ENCODE measurements at regions not wholly inside any gene's neighbourhood (a gene's known extent, or its start where the extent isn't known, plus 50 kb on each side); places are given as distances from the start of the nearest gene placed in this dataset.

GRCh38 chr10:22111260-22111659, 106.6 kb downstream of the EBLN1 start:
- Histone ChIP-seq H3K9ac (ENCODE audit: insufficient read depth, low read length, poor library complexity, severe bottlenecking) (no peak overlapping the region), H2AFZ (ENCODE audit: insufficient read depth, low read depth, low read length, poor library complexity, severe bottlenecking) (no peak overlapping the region), H3K4me3 (replicated peaks in 1 of 3; ENCODE audit: low read depth in 2 of 3, low read length in 3 of 3) (no peak overlapping the region), H3K27me3 (ENCODE audit: control insufficient read depth in 2 of 2, insufficient read depth in 2 of 2, low read length in 2 of 2) (no peaks in the 10 kb centered on the region), H3K36me3 (replicated peaks in 1 of 2; ENCODE audit: control insufficient read depth in 1 of 2, insufficient read depth in 2 of 2, low read length in 2 of 2) (no peaks in the 10 kb centered on the region), H3K4me1 (ENCODE audit: control insufficient read depth in 1 of 2, insufficient read depth in 2 of 2, low read length in 2 of 2) (no peaks in the 10 kb centered on the region), H3K9me3 (replicated peaks in 1 of 2; ENCODE audit: control insufficient read depth in 1 of 2, insufficient read depth in 1 of 2, low read length in 2 of 2) (no peaks in the 10 kb centered on the region), H3K4me2 (replicated peaks; ENCODE audit: extremely low read depth, low read length, poor library complexity, severe bottlenecking) (no peak overlapping the region), H3K27ac (ENCODE audit: low read depth in 1 of 2, low read length in 2 of 2) (no peak overlapping the region), H3K79me2 (ENCODE audit: insufficient read depth, low read length) (no peaks in the 10 kb centered on the region), H4K20me1 (ENCODE audit: insufficient read depth, low read length) (no peaks in the 10 kb centered on the region)
- H3K9me3 Mint-ChIP-seq, result peaks cover 0 to 4% (median 0%) of the 10 kb centered on the region in 7 donors
- no peak for DNase-seq
- WGBS (ENCODE audit: insufficient coverage), result 78% methylated on average over 2 of the region's 4 CpGs
- H3K4me1 Mint-ChIP-seq, result no peaks in the 10 kb centered on the region
- intact Hi-C loops (cut with micrococcal nuclease), result no loop called here
- no peaks in the 10 kb centered on the region for H3K27me3 Mint-ChIP-seq (ENCODE audit: low read depth in 3 of 3)
- H3K4me3 Mint-ChIP-seq, result no peak overlapping the region
- H3K36me3 Mint-ChIP-seq, result no peaks in the 10 kb centered on the region
- H3K27ac Mint-ChIP-seq, result no peak overlapping the region
- no peak for TF ChIP-seq CTCF (IDR thresholded peaks at IDR 0.05)

DNA sequence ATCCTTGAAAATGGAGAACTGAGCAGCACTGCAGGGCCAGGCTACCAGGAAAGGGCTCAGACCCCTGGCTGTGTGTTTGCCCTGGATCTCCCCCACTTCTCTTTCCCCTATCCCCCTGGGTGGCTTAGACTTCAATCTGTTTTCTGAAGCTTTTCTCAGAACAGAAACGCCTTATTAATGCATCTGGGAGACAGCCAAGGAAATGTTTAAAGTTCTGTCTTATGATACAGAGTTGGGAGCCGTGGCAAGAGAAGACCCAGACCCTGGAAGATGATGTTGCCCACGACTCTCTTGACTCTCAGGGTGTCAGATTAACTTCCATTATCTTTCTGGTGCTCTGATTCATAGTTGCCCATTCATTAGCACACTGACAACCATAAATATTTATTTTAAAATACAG, 107.1 kb downstream of the EBLN1 start:
- 86% methylated on average over 1 of the region's 3 CpGs for WGBS (ENCODE audit: insufficient coverage)
- peaks cover 0 to 4% (median 0%) of the 10 kb centered on the region in 7 donors for H3K9me3 Mint-ChIP-seq
- no peak overlapping the region for H3K9ac ChIP-seq (ENCODE audit: insufficient read depth, low read length, poor library complexity, severe bottlenecking)
- H3K36me3 Mint-ChIP-seq, result no peaks in the 10 kb centered on the region
- no peaks in the 10 kb centered on the region for H3K36me3 ChIP-seq (replicated peaks in 1 of 2; ENCODE audit: control insufficient read depth in 1 of 2, insufficient read depth in 2 of 2, low read length in 2 of 2)
- no peak for TF ChIP-seq CTCF (IDR thresholded peaks at IDR 0.05)
- H3K4me1 ChIP-seq (ENCODE audit: control insufficient read depth in 1 of 2, insufficient read depth in 2 of 2, low read length in 2 of 2), result no peaks in the 10 kb centered on the region
- H3K27ac ChIP-seq (ENCODE audit: low read depth in 1 of 2, low read length in 2 of 2), result no peak overlapping the region
- H3K27me3 Mint-ChIP-seq (ENCODE audit: low read depth in 3 of 3), result no peaks in the 10 kb centered on the region
- intact Hi-C loops (cut with micrococcal nuclease), result no loop called here
- H3K4me3 Mint-ChIP-seq, result no peak overlapping the region
- no peak overlapping the region for H3K4me3 ChIP-seq (replicated peaks in 1 of 3; ENCODE audit: low read depth in 2 of 3, low read length in 3 of 3)
- H3K27me3 ChIP-seq (ENCODE audit: control insufficient read depth in 2 of 2, insufficient read depth in 2 of 2, low read length in 2 of 2), result no peaks in the 10 kb centered on the region
- H2AFZ ChIP-seq (ENCODE audit: insufficient read depth, low read depth, low read length, poor library complexity, severe bottlenecking), result no peak overlapping the region
- H3K4me2 ChIP-seq (replicated peaks; ENCODE audit: extremely low read depth, low read length, poor library complexity, severe bottlenecking), result no peak overlapping the region
- H3K4me1 Mint-ChIP-seq, result no peaks in the 10 kb centered on the region
- no peaks in the 10 kb centered on the region for H4K20me1 ChIP-seq (ENCODE audit: insufficient read depth, low read length)
- H3K9me3 ChIP-seq (replicated peaks in 1 of 2; ENCODE audit: control insufficient read depth in 1 of 2, insufficient read depth in 1 of 2, low read length in 2 of 2), result no peaks in the 10 kb centered on the region
- H3K79me2 ChIP-seq (ENCODE audit: insufficient read depth, low read length), result no peaks in the 10 kb centered on the region
- no peak for DNase-seq
- no peak overlapping the region for H3K27ac Mint-ChIP-seq
